H1 (cell line): ENCODE measurements at regions not wholly inside any gene's neighbourhood (a gene's known extent, or its start where the extent isn't known, plus 50 kb on each side); places are given as distances from the start of the nearest gene placed in this dataset.

ENCODE experiments used
- CTCF ChIA-PET: fragments of 300-600 bp; sonication (Branson Sonifier 250); formaldehyde crosslinking; loops from one replicate; lab custom pipeline; 2021; ENCODE audit not compliant: partially characterized antibody; lab: Charles Lee
- POLR2A ChIA-PET: fragments of 300-600 bp; sonication (Branson Sonifier 250); formaldehyde crosslinking; loops from one replicate; lab custom pipeline; 2021; ENCODE audit warnings: inconsistent platforms; ENCODE audit not compliant: partially characterized antibody; lab: Charles Lee
- DNase-seq, 2 experiments: peaks; one replicate each; pipeline versions ENCODE4 v3.0.0 to v3.0.0-alpha.2; 2010 to 2022; ENCODE audit warnings: low spot score in 2 of 2, low read depth in 1 of 2, mixed read lengths in 1 of 2
- FAIRE-seq: peaks from 2 replicates; lab custom pipeline; 2011; peaks lifted over from hg19 to GRCh38; lab: Jason Lieb, UNC
- H2AFZ ChIP-seq: 2 replicates; pipeline ENCODE4 v1.8.1; 2012; ENCODE audit warnings: low read length, inconsistent platforms
- H2AK5ac ChIP-seq: 2 replicates; pipeline ENCODE4 v1.6.1; 2013; ENCODE audit warnings: low read depth, low read length
- H2BK120ac ChIP-seq: replicated peaks from 2 replicates; pipeline ENCODE3; 2013; ENCODE audit warnings: low read depth, low read length, inconsistent platforms
- H2BK12ac ChIP-seq: 2 replicates; pipeline ENCODE4 v1.6.1; 2013; ENCODE audit warnings: low read depth, low read length
- H2BK15ac ChIP-seq: 2 replicates; pipeline ENCODE4 v1.6.1; 2013; ENCODE audit warnings: low read length
- H2BK20ac ChIP-seq: 2 replicates; pipeline ENCODE4 v1.6.1; 2013; ENCODE audit warnings: low read length
- H2BK5ac ChIP-seq: 2 replicates; pipeline ENCODE4 v1.6.1; 2013; ENCODE audit warnings: low read depth, low read length
- H3K14ac ChIP-seq: 2 replicates; pipeline ENCODE4 v1.6.1; 2013; ENCODE audit warnings: inconsistent platforms; ENCODE audit not compliant: insufficient read length
- H3K18ac ChIP-seq: 2 replicates; pipeline ENCODE4 v1.6.1; 2013; ENCODE audit warnings: low read length; ENCODE audit errors: extremely low read depth
- H3K23ac ChIP-seq: 2 replicates; pipeline ENCODE4 v1.6.1; 2013; ENCODE audit warnings: inconsistent platforms; ENCODE audit not compliant: insufficient read length
- H3K23me2 ChIP-seq: 2 replicates; pipeline ENCODE4 v1.6.1; 2013; ENCODE audit warnings: low read depth, low read length
- H3K27ac ChIP-seq: 2 replicates; pipeline ENCODE4 v1.6.1; 2011; ENCODE audit warnings: low read depth, low read length, inconsistent platforms
- H3K27me3 ChIP-seq, 4 experiments: replicated peaks in 1 of 4; 1 replicate in 1 of 4; 2 replicates in 3 of 4; pipeline versions ENCODE4 v1.6.1 to v1.8.1; 2011 to 2013; ENCODE audit warnings: low read length in 3 of 4, mild to moderate bottlenecking in 3 of 4, inconsistent platforms in 2 of 4, mixed read lengths in 2 of 4, moderate library complexity in 1 of 4; ENCODE audit not compliant: control insufficient read depth in 3 of 4, insufficient read depth in 3 of 4; ENCODE audit errors: extremely low read depth in 1 of 4
- H3K36me3 ChIP-seq, 4 experiments: 2 replicates each; pipeline versions ENCODE4 v1.6.1 to v1.8.1; 2011 to 2013; ENCODE audit warnings: mild to moderate bottlenecking in 4 of 4, low read length in 3 of 4, moderate library complexity in 2 of 4, control low read depth in 1 of 4, inconsistent platforms in 1 of 4; ENCODE audit not compliant: insufficient read depth in 4 of 4, control insufficient read depth in 2 of 4
- H3K4ac ChIP-seq: replicated peaks from 2 replicates; pipeline ENCODE3; 2013; ENCODE audit warnings: low read length, low read depth, mixed read lengths, inconsistent platforms; ENCODE audit not compliant: insufficient read length
- H3K4me1 ChIP-seq, 4 experiments: replicated peaks in 1 of 4; 1 replicate in 1 of 4; 2 replicates in 3 of 4; pipeline versions ENCODE4 v1.6.1 to v1.8.1; 2011 to 2013; ENCODE audit warnings: low read length in 3 of 4, inconsistent platforms in 2 of 4, mixed read lengths in 1 of 4; ENCODE audit not compliant: insufficient read depth in 4 of 4, control insufficient read depth in 3 of 4
- H3K4me2 ChIP-seq, 2 experiments: 2 replicates each; pipeline versions ENCODE4 v1.6.1 to v1.8.1; 2011 to 2013; ENCODE audit warnings: low read depth in 2 of 2, low read length in 2 of 2, control low read depth in 1 of 2, inconsistent platforms in 1 of 2, mild to moderate bottlenecking in 1 of 2; ENCODE audit not compliant: insufficient read depth in 1 of 2
- H3K4me3 ChIP-seq, 4 experiments: fragments of 200-600, 300-600 bp in 1 of 4; sonication (generic), shearing (Covaris generic), sonication (Bioruptor Twin) in 1 of 4; 2 replicates each; pipeline versions ENCODE4 v1.5.1 to v1.8.1; 2011 to 2016; ENCODE audit warnings: low read length in 4 of 4, low read depth in 3 of 4, control low read depth in 2 of 4, inconsistent platforms in 2 of 4, mild to moderate bottlenecking in 2 of 4, mixed read lengths in 1 of 4, moderate library complexity in 1 of 4; ENCODE audit not compliant: insufficient read depth in 2 of 4; ENCODE audit errors: extremely low read depth in 1 of 4
- H3K56ac ChIP-seq: replicated peaks from 2 replicates; pipeline ENCODE3; 2013; ENCODE audit warnings: low read depth, mild to moderate bottlenecking, mixed read lengths, low read length, inconsistent platforms; ENCODE audit not compliant: insufficient read length
- H3K79me1 ChIP-seq: 2 replicates; pipeline ENCODE4 v1.6.1; 2013; ENCODE audit warnings: low read depth, low read length, control low read depth
- H3K79me2 ChIP-seq, 2 experiments: 2 replicates each; pipeline versions ENCODE4 v1.6.1 to v1.8.1; 2012 to 2013; ENCODE audit warnings: low read length in 2 of 2, mild to moderate bottlenecking in 2 of 2, inconsistent platforms in 1 of 2; ENCODE audit not compliant: insufficient read depth in 2 of 2, control insufficient read depth in 1 of 2
- H3K9ac ChIP-seq, 4 experiments: replicated peaks in 1 of 4; 1 replicate in 1 of 4; 2 replicates in 3 of 4; pipeline versions ENCODE4 v1.6.1 to v1.8.1; 2011 to 2013; ENCODE audit warnings: low read depth in 3 of 4, low read length in 3 of 4, control low read depth in 2 of 4, mild to moderate bottlenecking in 2 of 4, moderate library complexity in 2 of 4, inconsistent platforms in 1 of 4; ENCODE audit errors: extremely low read depth in 1 of 4
- H3K9me3 ChIP-seq, 2 experiments: 2 replicates each; pipeline versions ENCODE4 v1.6.1 to v1.8.1; 2012 to 2013; ENCODE audit warnings: mild to moderate bottlenecking in 2 of 2, moderate library complexity in 2 of 2, control low read depth in 1 of 2, inconsistent platforms in 1 of 2, low read depth in 1 of 2, low read length in 1 of 2, mixed read lengths in 1 of 2; ENCODE audit not compliant: insufficient read depth in 2 of 2
- H4K20me1 ChIP-seq, 2 experiments: replicated peaks in 1 of 2; 2 replicates each; pipeline versions ENCODE3 to v1.8.1; 2011 to 2013; ENCODE audit warnings: inconsistent platforms in 2 of 2, low read length in 2 of 2, mild to moderate bottlenecking in 1 of 2; ENCODE audit not compliant: insufficient read depth in 2 of 2, control insufficient read depth in 1 of 2
- H4K5ac ChIP-seq: 2 replicates; pipeline ENCODE4 v1.6.1; 2013; ENCODE audit warnings: low read length, low read depth, mixed read lengths, inconsistent platforms; ENCODE audit not compliant: insufficient read length
- H4K8ac ChIP-seq: 2 replicates; pipeline ENCODE4 v1.8.0; 2013; ENCODE audit warnings: mild to moderate bottlenecking, moderate library complexity, low read length, inconsistent platforms; ENCODE audit not compliant: insufficient read depth; ENCODE audit errors: extremely low read depth
- H4K91ac ChIP-seq: replicated peaks from 2 replicates; pipeline ENCODE3; 2013; ENCODE audit warnings: low read length, mixed read lengths, inconsistent platforms; ENCODE audit not compliant: insufficient read length
- ATF2 ChIP-seq: IDR thresholded peaks from 2 replicates; pipeline ENCODE4 v1.6.1; 2012; ENCODE audit warnings: low read length, inconsistent platforms
- WGBS, 2 experiments: shearing (Covaris generic) in 1 of 2; methylation state at CpG; one replicate each; pipeline versions ENCODE4 v1.1.6 to v1.1.7; 2013 to 2015; ENCODE audit warnings: low lambda C conversion rate in 2 of 2, mixed read lengths in 2 of 2, inconsistent platforms in 1 of 2, low coverage in 1 of 2, missing lambda C conversion rate in 1 of 2; ENCODE audit not compliant: insufficient replicate concordance in 2 of 2, insufficient coverage in 1 of 2, insufficient read length in 1 of 2; ENCODE audit errors: extremely low coverage in 1 of 2, missing lambda C conversion rate in 1 of 2; 5-methylcytosine and 5-hydroxymethylcytosine counted together

DNA sequence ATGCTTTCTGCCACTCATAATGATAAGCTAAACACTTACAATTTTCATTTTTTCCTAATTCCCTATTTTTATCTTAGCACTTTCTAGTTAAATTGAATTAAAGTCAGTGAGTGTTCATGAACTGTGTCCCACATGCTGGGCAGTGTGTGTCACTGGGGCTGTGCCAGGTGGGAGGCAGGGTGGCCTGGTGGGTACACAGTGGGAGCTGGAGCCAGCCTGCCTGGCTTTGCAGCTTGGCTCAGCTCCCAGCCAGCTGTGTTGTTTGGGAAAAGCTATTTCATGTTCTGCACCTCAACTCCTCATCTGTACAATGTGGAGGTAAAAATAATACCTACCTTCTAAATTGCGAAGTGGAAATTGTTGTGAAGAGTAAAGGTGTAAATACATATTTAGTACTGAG, 238.4 kb downstream of the PLA2G4A start:
- Histone ChIP-seq H2AK5ac (no peak overlapping the region), H4K91ac (peak overlapping the region; percentile 13), H3K4ac (no peak overlapping the region), H3K9me3 (no peaks in the 10 kb centered on the region), H3K27ac (no peak overlapping the region), H3K36me3 (no peaks in the 10 kb centered on the region), H2BK12ac (no peak overlapping the region), H4K20me1 (no peaks in the 10 kb centered on the region), H3K79me1 (no peaks in the 10 kb centered on the region), H3K18ac (no peak overlapping the region), H3K56ac (no peak overlapping the region), H3K14ac (no peak overlapping the region), H3K4me3 (no peak overlapping the region), H3K4me2 (no peak overlapping the region), H3K9ac (no peak overlapping the region), H3K23ac (no peak overlapping the region), H3K79me2 (no peaks in the 10 kb centered on the region), H2BK5ac (no peak overlapping the region), H2BK20ac (no peak overlapping the region), H4K8ac (no peak overlapping the region), H3K23me2 (no peaks in the 10 kb centered on the region), H2BK15ac (no peak overlapping the region), H2BK120ac (no peak overlapping the region), H2AFZ (no peak overlapping the region), H3K27me3 (no peaks in the 10 kb centered on the region), H4K5ac (no peak overlapping the region), H3K4me1 (no peaks in the 10 kb centered on the region)
- no peak for DNase-seq
- 78% methylated on average over 1 of the region's 1 CpG; no CpG with 5 or more reads in 1 of the 2 experiments for WGBS, 2 experiments
- FAIRE-seq, result no peak
- ChIA-PET CTCF (interaction anchor here (1.4 kb wide), 1 partner anchor 14 kb away, joined by 4 read pairs; no protein-coding TSS in a partner anchor), POLR2A (no interaction called here)
- no peak for TF ChIP-seq ATF2
